Glutamatergic neuron (in vitro differentiated cells): ENCODE measurements at regions not wholly inside any gene's neighbourhood (a gene's known extent, or its start where the extent isn't known, plus 50 kb on each side); places are given as distances from the start of the nearest gene placed in this dataset.

ENCODE experiments used
- DNase-seq: peaks from one replicate; pipeline ENCODE4 v3.0.0; 2022
- H3K27ac Mint-ChIP-seq: one replicate; pipeline ENCODE4 v1.8.0; 2020; ENCODE audit warnings: mild to moderate bottlenecking, mixed read lengths, inconsistent platforms; ENCODE audit not compliant: unreplicated experiment
- H3K27me3 Mint-ChIP-seq: one replicate; pipeline ENCODE4 v1.8.0; 2020; ENCODE audit warnings: mild to moderate bottlenecking, moderate library complexity, mixed read lengths, inconsistent platforms; ENCODE audit not compliant: unreplicated experiment
- H3K36me3 Mint-ChIP-seq: one replicate; pipeline ENCODE4 v1.8.0; 2020; ENCODE audit warnings: mild to moderate bottlenecking, mixed read lengths, inconsistent platforms; ENCODE audit not compliant: unreplicated experiment
- H3K4me1 Mint-ChIP-seq: one replicate; pipeline ENCODE4 v1.8.0; 2020; ENCODE audit warnings: mild to moderate bottlenecking, low read depth, mixed read lengths, inconsistent platforms; ENCODE audit not compliant: unreplicated experiment
- H3K4me3 Mint-ChIP-seq: one replicate; pipeline ENCODE4 v1.8.0; 2020; ENCODE audit warnings: mild to moderate bottlenecking, mixed read lengths, inconsistent platforms; ENCODE audit not compliant: unreplicated experiment
- H3K9me3 Mint-ChIP-seq: one replicate; pipeline ENCODE4 v1.8.0; 2020; ENCODE audit warnings: mild to moderate bottlenecking, moderate library complexity, mixed read lengths, inconsistent platforms; ENCODE audit not compliant: unreplicated experiment
- TF ChIP-seq, protein P1 (sequence below): fragments of 200-600 bp; sonication (generic); IDR thresholded peaks from one replicate; pipeline ENCODE4 v1.5.0; 2021; ENCODE audit not compliant: partially characterized antibody, unreplicated experiment

DNA sequence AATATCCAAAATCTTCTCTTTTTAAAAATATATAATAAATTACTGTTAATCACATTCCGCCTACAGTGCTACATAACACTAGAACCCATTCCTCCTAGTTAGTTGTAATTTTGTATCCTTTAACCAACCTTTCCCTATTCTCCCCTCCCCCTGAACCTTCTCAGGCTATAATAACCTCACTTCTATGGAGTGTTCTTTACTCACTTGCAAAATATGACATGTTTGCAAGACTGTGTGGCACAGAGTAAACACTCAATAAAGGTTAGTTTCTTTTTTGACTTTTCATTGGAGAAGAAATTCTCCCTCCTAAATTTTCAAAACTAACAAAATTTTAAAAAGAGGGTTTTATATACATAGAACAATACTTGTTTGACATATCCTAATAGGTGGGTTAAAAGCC lies 147.0 kb downstream of the FOXA2 start:
- H3K4me3 Mint-ChIP-seq, result no peak overlapping the region
- TF ChIP-seq, protein P1, sequence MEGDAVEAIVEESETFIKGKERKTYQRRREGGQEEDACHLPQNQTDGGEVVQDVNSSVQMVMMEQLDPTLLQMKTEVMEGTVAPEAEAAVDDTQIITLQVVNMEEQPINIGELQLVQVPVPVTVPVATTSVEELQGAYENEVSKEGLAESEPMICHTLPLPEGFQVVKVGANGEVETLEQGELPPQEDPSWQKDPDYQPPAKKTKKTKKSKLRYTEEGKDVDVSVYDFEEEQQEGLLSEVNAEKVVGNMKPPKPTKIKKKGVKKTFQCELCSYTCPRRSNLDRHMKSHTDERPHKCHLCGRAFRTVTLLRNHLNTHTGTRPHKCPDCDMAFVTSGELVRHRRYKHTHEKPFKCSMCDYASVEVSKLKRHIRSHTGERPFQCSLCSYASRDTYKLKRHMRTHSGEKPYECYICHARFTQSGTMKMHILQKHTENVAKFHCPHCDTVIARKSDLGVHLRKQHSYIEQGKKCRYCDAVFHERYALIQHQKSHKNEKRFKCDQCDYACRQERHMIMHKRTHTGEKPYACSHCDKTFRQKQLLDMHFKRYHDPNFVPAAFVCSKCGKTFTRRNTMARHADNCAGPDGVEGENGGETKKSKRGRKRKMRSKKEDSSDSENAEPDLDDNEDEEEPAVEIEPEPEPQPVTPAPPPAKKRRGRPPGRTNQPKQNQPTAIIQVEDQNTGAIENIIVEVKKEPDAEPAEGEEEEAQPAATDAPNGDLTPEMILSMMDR, result no peak
- H3K9me3 Mint-ChIP-seq, result no peaks in the 10 kb centered on the region
- H3K27ac Mint-ChIP-seq, result no peak overlapping the region
- no peak for DNase-seq
- H3K27me3 Mint-ChIP-seq, result peaks cover 3% of the 10 kb centered on the region
- H3K36me3 Mint-ChIP-seq, result no peaks in the 10 kb centered on the region
- no peaks in the 10 kb centered on the region for H3K4me1 Mint-ChIP-seq

DNA sequence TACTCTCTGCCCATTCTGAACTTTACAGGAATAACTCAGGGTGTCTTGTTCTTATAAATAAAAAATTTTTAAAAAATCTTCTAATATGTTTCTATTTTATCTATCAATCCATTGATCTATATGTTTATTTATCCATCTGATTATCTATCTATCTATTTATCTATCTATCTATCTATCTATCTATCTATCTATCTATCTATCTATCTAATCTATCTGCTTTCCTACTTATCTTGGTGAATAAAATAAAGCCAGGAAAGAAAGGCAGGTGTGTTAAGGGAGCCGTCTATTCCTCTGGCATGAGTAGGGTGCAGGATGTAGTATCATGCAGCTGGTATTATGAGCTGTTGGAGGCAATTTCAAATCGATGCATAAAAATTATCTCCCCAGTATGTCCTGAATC lies 153.0 kb downstream of the FOXA2 start:
- Mint-ChIP-seq H3K27me3 (peaks cover 4% of the 10 kb centered on the region), H3K4me1 (peaks cover 8% of the 10 kb centered on the region), H3K27ac (no peak overlapping the region), H3K9me3 (peaks cover 2% of the 10 kb centered on the region), H3K36me3 (no peaks in the 10 kb centered on the region), H3K4me3 (no peak overlapping the region)
- DNase-seq, result no peak
- TF ChIP-seq, protein P1, result no peak

DNA sequence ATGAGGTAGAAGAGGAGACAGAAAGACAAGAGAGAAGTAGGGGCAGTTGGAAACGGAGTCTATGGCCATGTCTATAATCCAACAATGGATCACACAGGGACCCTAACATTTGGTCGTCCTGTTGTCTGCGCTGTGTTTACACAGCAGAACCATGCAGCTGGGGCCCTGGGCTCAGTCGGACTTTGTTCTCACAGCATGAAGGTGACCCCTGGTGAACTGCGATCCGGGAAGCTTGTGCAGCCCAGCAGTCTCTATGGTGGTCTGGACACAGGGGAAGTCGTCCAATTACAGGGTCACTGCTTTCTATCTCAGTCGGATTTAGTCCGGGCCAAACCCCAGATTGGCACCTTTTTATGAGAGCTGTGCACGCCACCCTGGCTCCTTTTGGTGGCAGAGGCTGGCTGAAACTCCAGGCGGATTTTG lies 153.6 kb downstream of the FOXA2 start:
- no peak for DNase-seq
- TF ChIP-seq, protein P1, result no peak
- Mint-ChIP-seq H3K9me3 (peaks cover 2% of the 10 kb centered on the region), H3K27me3 (peaks cover 4% of the 10 kb centered on the region), H3K4me3 (no peak overlapping the region), H3K4me1 (peaks cover 8% of the 10 kb centered on the region), H3K27ac (no peak overlapping the region), H3K36me3 (no peaks in the 10 kb centered on the region)

DNA sequence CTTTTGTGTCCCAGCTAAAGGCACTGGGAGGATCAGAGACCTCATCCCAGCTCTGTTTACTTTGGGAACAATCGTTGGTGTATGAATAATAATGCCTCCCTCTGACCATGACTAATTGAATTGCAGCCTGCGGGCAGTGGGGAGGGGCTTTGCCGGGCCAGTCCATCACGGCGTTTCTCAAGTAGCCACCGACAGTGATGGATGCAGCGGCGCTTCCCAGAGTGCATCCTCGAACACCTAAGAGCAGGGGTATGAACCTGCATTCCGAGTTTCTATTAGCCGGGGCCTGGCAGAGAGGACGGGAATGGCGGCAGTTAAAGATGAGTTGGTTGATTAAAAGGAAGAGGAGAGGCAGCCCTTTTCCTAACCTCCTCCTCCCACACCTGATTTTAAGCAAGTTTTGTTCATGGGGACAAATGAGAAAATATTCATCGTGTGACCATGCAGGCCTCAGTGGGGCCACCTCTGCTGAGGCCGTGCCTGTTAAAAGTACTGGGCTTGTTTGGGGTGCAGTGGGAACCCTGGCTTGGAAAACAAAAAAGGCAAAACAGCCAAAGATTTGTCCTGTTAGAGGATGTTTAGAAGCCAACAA lies 154.1 kb downstream of the FOXA2 start:
- Mint-ChIP-seq H3K27me3 (peaks cover 4% of the 10 kb centered on the region), H3K36me3 (no peaks in the 10 kb centered on the region), H3K4me3 (no peak overlapping the region), H3K27ac (no peak overlapping the region), H3K9me3 (peaks cover 2% of the 10 kb centered on the region), H3K4me1 (peaks cover 8% of the 10 kb centered on the region)
- TF ChIP-seq, protein P1, result no peak
- peak; percentile 49 for DNase-seq

DNA sequence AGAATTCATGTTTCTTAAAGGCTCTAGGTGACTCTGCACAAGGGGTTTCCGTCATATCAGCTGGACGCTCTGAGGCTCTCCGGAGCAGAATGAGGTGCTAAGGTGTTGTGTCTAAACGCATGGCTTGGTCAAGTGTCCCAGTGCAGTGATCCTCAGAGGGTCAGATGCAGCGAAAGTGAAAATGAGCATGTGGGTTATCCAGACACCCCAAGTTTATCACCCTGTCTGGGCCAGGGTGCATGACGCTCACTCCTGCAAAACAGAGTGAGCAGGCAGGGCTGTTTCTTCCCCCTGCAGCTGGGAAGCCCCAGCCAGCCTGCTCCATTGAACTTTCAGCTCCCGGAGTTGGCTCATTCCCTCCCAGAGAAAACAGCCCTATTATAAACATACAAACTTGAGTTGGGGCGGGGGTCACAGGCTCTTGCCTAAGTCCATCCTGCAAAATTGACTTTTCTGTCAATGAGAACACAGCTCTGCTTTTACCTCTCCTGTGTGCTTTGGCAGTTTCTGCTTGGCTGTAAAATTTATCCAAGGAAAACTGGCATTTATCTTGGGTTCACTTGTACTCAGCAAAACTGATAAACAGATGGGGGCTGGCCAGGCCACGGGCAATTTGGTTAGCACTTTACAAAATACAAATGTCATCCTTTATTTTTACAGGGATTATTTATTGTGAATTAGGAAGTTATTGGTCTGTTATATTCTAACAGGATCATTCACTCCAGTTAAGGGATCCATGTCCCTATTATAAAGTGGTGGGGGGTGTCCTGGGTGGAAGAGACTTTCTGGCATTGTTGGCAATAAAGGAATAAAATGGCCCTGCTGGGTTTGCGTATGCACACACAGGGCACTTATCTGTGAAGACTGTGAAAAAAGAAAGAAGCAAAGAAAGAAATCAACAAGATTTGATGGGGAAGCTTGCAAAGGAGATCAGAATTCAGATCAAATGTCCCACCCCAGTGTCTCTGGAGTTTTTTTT lies 154.9 kb downstream of the FOXA2 start:
- no peak for DNase-seq
- Mint-ChIP-seq H3K9me3 (peaks cover 2% of the 10 kb centered on the region), H3K27me3 (peaks cover 6% of the 10 kb centered on the region), H3K4me3 (peak overlapping the region; percentile 58), H3K36me3 (no peaks in the 10 kb centered on the region), H3K4me1 (peaks cover 8% of the 10 kb centered on the region), H3K27ac (no peak overlapping the region)
- TF ChIP-seq, protein P1, result no peak
